GM21825 (cell line): ENCODE measurements at regions not wholly inside any gene's neighbourhood (a gene's known extent, or its start where the extent isn't known, plus 50 kb on each side); places are given as distances from the start of the nearest gene placed in this dataset.
"Not testable (repeated sequence)": the region's sequence is repeated elsewhere in the genome, so short reads cannot be mapped to it uniquely, and the experiment has no call there.

ENCODE experiments used
- ATAC-seq: cut with Tn5 transposase; IDR thresholded peaks from one replicate; pipeline ENCODE4 v1.9.1; 2021; ENCODE audit warnings: mild to moderate bottlenecking, moderate library complexity; ENCODE audit not compliant: unreplicated experiment

GRCh38 chr12:25682421-25682820 is 129.3 kb upstream of the LMNTD1 start:
- ATAC-seq, result no peak

GRCh38 chr12:25684070-25684469 is 131.0 kb upstream of the LMNTD1 start:
- ATAC-seq, result no peak

GRCh38 chr12:25686351-25686750 is 133.3 kb upstream of the LMNTD1 start:
- ATAC-seq, result no peak

DNA sequence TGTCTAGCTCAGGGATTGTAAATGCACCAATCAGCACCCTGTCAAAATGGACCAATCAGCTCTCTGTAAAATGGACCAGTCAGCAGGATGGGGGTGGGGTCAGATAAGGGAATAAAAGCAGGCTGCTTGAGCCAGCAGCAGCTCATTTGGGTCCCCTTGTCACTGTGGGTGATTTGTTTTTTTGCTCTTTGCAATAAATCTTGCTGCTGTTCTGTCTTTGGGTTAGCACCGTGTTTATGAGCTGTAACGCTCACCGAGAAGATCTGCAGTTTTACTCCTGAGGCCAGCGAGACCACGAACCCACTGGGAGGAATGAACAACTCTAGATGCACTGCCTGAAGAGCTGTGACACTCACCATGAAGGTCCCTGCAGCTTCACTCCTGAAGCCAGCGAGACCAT is 134.1 kb upstream of the LMNTD1 start:
- ATAC-seq, result no peak

DNA sequence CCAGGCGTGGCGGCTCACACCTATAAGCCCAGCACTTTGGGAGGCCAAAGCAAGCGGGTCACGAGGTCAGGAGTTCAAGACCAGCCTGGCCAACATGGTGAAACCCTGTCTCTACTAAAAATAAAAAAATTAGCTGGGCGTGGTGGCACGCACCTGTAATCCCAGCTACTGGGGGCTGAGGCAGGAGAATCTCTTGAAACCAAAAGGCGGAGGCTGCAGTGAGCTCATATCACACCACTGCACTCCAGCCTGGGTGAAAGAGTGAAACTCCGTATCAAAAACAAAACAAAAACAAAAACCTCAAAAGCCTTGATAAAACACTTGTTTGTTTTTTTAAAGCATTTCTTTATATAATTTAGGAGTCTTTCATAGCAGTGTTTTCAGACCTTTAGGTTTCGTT is 135.8 kb upstream of the LMNTD1 start:
- ATAC-seq, result not testable (repeated sequence)

- ATAC-seq, result no peak
These were observed 137.0 kb upstream of the LMNTD1 start for GRCh38 chr12:25689996-25690501.

DNA sequence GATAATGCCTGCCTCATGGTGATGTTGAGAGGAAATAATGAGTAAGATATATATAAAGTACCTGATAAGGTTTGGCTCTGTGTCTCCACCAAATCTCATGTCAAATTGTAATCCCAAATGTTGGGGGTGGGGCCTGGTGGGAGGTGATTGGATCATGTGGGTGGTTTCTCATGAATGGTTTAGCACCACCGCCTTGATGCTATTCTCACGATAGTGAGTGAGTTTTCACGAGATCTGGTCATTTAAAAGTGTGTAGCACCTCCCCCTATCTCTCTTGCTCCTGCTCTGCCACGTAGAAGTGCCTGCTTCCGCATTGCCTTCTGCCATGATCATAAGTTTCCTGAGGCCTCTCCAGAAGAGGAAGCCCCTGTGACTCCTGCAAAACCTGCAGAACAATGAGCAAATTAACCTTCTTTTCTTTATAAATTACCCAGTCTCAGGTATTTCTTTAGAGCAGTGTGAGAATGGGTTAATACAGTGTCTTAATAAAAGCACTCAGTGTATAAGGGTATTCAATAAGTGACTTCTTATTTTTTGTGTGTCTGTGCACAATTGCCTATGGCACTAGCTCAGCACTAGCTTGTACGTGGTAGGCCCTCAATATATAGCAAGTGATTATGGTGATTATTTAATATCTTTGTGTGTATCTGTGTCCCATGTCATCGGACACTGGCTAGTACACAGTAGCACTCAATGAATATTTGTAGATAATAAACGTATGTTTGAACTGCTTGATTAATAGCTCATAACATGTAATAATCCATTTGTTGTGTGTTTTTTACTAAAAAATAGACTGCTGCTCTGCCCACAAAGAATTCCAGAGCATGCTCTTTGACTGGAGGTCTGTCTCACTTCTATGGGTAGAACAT is 138.1 kb upstream of the LMNTD1 start:
- no peak for ATAC-seq

DNA sequence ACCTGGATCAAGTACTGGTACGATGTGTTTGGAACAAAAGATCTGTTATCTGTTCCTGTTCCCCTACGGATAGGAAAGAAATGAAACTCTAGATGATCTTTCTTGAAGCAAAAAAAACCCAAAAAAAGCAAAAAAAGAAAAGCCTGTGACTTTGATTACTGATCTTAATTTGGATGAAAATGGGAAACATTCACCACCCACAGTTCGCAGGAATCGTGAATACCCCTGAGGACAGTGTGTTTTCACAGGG is 138.7 kb upstream of the LMNTD1 start:
- ATAC-seq, result no peak

GRCh38 chr12:25692115-25693035 is 139.3 kb upstream of the LMNTD1 start:
- no peak for ATAC-seq

- no peak for ATAC-seq
These were observed 141.0 kb upstream of the LMNTD1 start for GRCh38 chr12:25694072-25694471.

- ATAC-seq, result no peak
These were observed 142.5 kb upstream of the LMNTD1 start for GRCh38 chr12:25695574-25695973.

DNA sequence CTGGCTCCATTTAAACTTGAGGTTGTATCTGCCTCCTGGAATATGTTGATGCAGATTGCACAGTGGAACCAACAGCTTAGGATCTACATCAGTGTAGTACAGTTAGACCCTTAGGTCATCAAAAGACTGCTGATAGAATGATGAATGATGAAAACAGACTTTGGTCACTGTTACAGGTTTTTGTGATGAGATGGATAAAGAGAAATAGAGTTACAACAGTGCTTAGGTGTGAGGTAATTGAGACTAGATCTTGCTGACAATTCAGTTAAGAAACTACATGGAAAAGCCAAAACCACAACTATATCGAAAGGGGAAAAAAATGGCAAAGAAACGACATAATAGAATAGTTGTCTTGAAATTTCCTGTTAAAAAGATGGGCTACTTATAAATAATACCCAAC is 145.7 kb upstream of the LMNTD1 start:
- no peak for ATAC-seq

DNA sequence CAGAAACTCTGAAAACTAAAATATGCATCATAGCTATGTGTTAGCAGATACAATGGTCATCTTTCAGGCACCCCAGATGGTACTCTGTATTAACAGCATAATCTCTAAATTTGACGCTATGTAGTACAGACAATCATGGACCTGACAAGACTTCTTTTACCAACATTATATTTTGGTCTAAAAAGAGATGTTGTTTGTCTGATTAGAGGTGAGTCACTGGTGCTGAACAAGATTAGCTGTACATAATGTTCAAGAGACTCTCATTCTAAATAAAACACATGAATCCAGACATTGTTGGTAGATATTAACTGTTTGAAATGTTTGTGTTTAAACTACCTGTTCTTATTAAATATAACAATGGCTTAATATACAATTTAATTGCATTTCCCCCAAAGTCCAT is 146.4 kb upstream of the LMNTD1 start:
- no peak for ATAC-seq

DNA sequence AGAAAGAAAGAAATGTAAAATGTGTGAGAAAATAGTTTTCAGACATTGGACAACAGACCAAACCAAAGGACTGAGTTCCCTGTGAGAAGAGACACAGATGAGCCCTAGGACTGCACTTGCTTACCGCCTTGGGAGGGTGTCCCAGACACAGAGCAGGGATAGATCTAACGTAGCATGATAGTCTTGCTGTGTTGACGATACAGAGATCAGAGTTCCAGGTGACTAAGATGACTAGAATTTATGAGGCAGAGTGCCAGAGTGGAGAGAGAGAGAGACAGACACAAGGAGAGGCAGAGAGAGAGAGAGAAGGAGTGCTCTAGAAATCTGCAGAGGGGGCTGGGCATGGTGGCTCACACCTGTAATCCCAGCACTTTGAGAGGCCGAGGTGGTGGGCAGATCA is 148.2 kb upstream of the LMNTD1 start:
- ATAC-seq, result no peak

GRCh38 chr12:25702553-25702952 is 149.5 kb upstream of the LMNTD1 start:
- no peak for ATAC-seq

GRCh38 chr12:25705261-25705660 is 152.2 kb upstream of the LMNTD1 start:
- no peak for ATAC-seq

DNA sequence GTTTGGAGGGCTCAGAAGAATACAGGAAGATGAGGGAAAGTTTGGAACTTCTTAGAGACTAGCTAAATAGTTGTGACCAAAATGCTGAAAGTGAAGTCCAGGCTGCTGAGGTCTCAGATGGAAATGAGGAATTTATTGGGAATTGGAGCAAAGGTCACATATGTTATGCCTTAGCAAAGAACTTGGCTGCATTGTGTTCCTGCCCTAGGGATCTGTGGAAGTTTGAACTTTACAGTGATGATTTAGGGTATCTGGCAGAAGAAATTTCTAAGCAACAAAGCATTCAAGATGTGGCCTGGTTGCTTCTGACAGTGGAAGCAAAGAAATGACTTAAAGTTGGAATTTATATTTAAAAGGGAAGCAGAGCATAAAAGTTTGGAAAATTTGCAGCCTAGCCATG is 153.6 kb upstream of the LMNTD1 start:
- ATAC-seq, result not testable (repeated sequence)

DNA sequence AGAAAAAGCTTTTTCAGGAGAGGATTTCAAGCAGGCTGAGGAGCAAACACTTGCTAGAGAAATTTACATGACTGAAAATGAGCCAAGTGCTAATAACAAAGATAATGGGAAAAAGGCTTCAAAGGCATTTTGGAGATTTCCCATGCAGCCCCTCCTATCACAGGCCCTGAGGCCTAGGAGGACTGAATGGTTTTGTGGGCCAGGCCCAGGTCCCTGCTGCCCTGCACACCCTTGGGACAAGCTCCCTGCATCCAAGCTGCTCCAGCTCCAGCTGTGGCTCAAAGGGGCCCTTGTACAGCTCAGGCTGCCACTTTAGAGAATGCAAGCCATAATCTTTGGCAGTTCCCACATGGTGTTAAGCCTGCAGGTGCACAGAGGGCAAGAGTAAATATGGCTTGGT is 154.0 kb upstream of the LMNTD1 start:
- no peak for ATAC-seq

- no peak for ATAC-seq
These were observed 155.6 kb upstream of the LMNTD1 start for GRCh38 chr12:25708661-25709060.

DNA sequence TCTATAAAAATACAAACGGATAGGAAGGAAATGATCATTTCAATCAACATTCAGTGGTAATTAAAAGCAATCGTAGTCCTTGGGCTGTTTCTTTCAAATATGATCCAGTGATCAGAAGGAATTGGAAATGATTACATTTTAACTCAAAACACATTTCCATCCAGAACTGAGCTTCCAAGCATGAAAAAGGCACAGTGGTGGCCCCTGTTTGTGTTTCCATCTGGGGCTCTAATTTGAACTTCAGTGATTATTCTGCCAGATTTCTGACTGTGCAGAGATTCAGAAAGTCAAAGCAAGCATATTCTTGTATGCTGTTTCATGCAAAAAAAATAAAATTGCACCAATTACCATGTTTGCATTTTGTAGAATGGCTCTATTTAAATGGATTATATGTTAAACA is 157.0 kb upstream of the LMNTD1 start:
- ATAC-seq, result no peak

- ATAC-seq, result not testable (repeated sequence)
These were observed 158.0 kb upstream of the LMNTD1 start for GRCh38 chr12:25710938-25711605.
